MM.1S (cell line): ENCODE measurements at regions not wholly inside any gene's neighbourhood (a gene's known extent, or its start where the extent isn't known, plus 50 kb on each side); places are given as distances from the start of the nearest gene placed in this dataset.
"Not testable (repeated sequence)": the region's sequence is repeated elsewhere in the genome, so short reads cannot be mapped to it uniquely, and the experiment has no call there.

Experiments
- DNase-seq: peaks from one replicate; pipeline ENCODE4 v3.0.0-alpha.2; 2015
- H2AFZ ChIP-seq: fragments of 300-600 bp; sonication (generic); 2 replicates; pipeline ENCODE4 v1.6.0; 2016; ENCODE audit warnings: antibody characterized with exemption, low read length
- H3F3A ChIP-seq: fragments of 300-600 bp; sonication (generic); 2 replicates; pipeline ENCODE4 v1.6.1; 2016; ENCODE audit warnings: mild to moderate bottlenecking, antibody characterized with exemption, low read length, moderate library complexity, mixed read lengths; ENCODE audit not compliant: insufficient read depth
- H3K27ac ChIP-seq: fragments of 300-600 bp; sonication (generic); 2 replicates; pipeline ENCODE4 v1.5.1; 2016; ENCODE audit warnings: mild to moderate bottlenecking, low read length
- H3K27me3 ChIP-seq: fragments of 300-600 bp; sonication (generic); replicated peaks from 2 replicates; pipeline ENCODE4 v1.6.0; 2016; ENCODE audit warnings: low read length; ENCODE audit not compliant: insufficient read depth
- H3K36me3 ChIP-seq: fragments of 300-600 bp; sonication (generic); replicated peaks from 2 replicates; pipeline ENCODE4 v1.6.1; 2016; ENCODE audit warnings: mild to moderate bottlenecking, low read length, mixed read lengths; ENCODE audit not compliant: insufficient read depth
- H3K4me1 ChIP-seq: fragments of 300-600 bp; sonication (generic); 2 replicates; pipeline ENCODE4 v1.6.1; 2016; ENCODE audit warnings: low read length, mixed read lengths
- H3K4me2 ChIP-seq: fragments of 300-600 bp; sonication (generic); 2 replicates; pipeline ENCODE4 v1.6.0; 2016; ENCODE audit warnings: low read depth, low read length
- H3K4me3 ChIP-seq: fragments of 300-600 bp; sonication (generic); 2 replicates; pipeline ENCODE4 v1.5.1; 2016; ENCODE audit warnings: low read length, mixed read lengths
- H3K79me2 ChIP-seq: fragments of 300-600 bp; sonication (generic); 2 replicates; pipeline ENCODE4 v1.6.1; 2016; ENCODE audit warnings: mixed run types, low read length, mixed read lengths
- H3K9ac ChIP-seq: fragments of 300-600 bp; sonication (generic); 2 replicates; pipeline ENCODE4 v1.6.1; 2016; ENCODE audit warnings: low read length, mixed read lengths
- H3K9me2 ChIP-seq: fragments of 300-600 bp; sonication (generic); replicated peaks from 2 replicates; pipeline ENCODE4 v1.6.1; 2016; ENCODE audit warnings: mild to moderate bottlenecking, low read length, mixed read lengths; ENCODE audit not compliant: insufficient read depth
- H3K9me3 ChIP-seq: fragments of 300-600 bp; sonication (generic); replicated peaks from 2 replicates; pipeline ENCODE4 v1.6.1; 2016; ENCODE audit warnings: mild to moderate bottlenecking, low read length, mixed read lengths; ENCODE audit not compliant: insufficient read depth
- H4K20me1 ChIP-seq: fragments of 300-600 bp; sonication (generic); 2 replicates; pipeline ENCODE4 v1.6.1; 2016; ENCODE audit warnings: mild to moderate bottlenecking, low read length, moderate library complexity, mixed read lengths; ENCODE audit not compliant: insufficient read depth
- CTCF ChIP-seq: fragments of 300-600 bp; sonication (generic); IDR thresholded peaks from 2 replicates; pipeline ENCODE4 v1.5.1; 2016; ENCODE audit warnings: antibody characterized with exemption, low read length, mixed read lengths
- EZH2 ChIP-seq: fragments of 300-600 bp; sonication (generic); optimal IDR thresholded peaks from 2 replicates; pipeline ENCODE3; 2017; ENCODE audit warnings: low read depth, mild to moderate bottlenecking, antibody characterized with exemption, low read length, mixed read lengths
- EZH2phosphoT487 ChIP-seq: fragments of 300-600 bp; sonication (generic); IDR thresholded peaks from 2 replicates; pipeline ENCODE4 v1.6.1; 2018; ENCODE audit warnings: antibody characterized with exemption, low read length

DNA sequence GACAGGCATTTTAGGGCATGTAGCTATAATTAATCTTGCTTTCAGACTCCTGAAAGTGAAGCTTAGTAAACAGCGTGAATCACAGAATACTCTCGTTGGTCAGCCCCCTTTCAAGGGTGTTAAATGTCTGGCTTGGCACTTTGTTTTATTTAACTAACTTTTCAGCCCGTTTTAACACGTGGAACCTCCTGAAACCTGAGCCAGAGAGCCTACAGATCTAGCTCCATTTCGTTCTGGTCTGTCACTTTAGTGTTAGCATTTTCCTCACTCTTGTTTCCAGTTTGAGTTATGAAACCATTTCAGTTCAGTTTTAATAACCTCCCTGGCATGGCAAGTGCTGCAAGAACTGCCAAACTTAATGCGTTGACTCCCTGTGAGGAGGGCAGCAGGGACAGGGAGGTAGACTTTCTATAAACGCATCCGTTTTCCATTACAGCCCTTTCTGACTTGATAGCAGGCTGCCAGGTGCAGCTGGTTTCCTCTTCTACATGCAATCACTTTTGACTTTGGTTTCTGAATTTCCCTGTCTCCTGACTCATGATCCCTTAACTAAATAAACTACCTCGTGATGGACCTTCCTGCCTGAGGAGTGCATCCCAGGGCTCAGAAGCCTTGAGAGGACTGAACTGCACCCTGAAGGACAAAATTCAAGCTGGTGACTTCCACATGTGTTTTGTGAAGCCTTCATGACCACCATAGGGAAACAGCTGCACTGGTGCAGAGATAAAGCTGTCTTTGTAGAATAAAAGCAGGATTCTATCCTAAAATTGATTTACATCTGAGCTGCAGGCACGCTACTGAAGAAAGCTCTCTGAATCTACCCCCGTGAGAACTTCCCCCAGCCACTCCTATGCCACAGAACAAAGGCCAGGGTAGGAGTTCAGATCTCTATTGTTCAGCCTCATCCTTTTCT lies 192.6 kb downstream of the DLEU7 start:
- TF ChIP-seq EZH2 (no peak), EZH2phosphoT487 (no peak), CTCF (no peak)
- Histone ChIP-seq H2AFZ (peak overlapping the region; percentile 38; the same call in 1 of the 2 replicates), H3K9me2 (no peaks in the 10 kb centered on the region), H3K4me2 (peak overlapping the region; percentile 74), H3K79me2 (no peaks in the 10 kb centered on the region), H3K4me3 (0 out of 2 replicates have a peak overlapping the region, but pooled peaks have one; percentile 22), H3F3A (peaks cover 12% of the 10 kb centered on the region), H3K9me3 (no peaks in the 10 kb centered on the region), H3K27ac (peak overlapping the region; percentile 72; the same call in 1 of the 2 replicates), H3K27me3 (no peaks in the 10 kb centered on the region), H3K9ac (0 out of 2 replicates have a peak overlapping the region, but pooled peaks have one; percentile 26), H3K36me3 (no peaks in the 10 kb centered on the region), H4K20me1 (no peaks in the 10 kb centered on the region), H3K4me1 (peaks cover 18% of the 10 kb centered on the region)
- DNase-seq, result peak; percentile 34

- Histone ChIP-seq H4K20me1 (no peaks in the 10 kb centered on the region), H3K4me3 (no peak overlapping the region), H3K4me2 (no peak overlapping the region), H3K79me2 (no peaks in the 10 kb centered on the region), H3K27ac (no peak overlapping the region), H3K36me3 (no peaks in the 10 kb centered on the region), H3K27me3 (no peaks in the 10 kb centered on the region), H3F3A (peaks cover 12% of the 10 kb centered on the region), H3K9me3 (no peaks in the 10 kb centered on the region), H2AFZ (no peak overlapping the region), H3K4me1 (peaks cover 18% of the 10 kb centered on the region), H3K9me2 (no peaks in the 10 kb centered on the region), H3K9ac (no peak overlapping the region)
- DNase-seq, result no peak
- no peak for TF ChIP-seq EZH2phosphoT487
- TF ChIP-seq CTCF, result no peak
- no peak for TF ChIP-seq EZH2
Measured at GRCh38 chr13:50651922-50652321, 191.6 kb downstream of the DLEU7 start.

GRCh38 chr13:50654331-50654730 lies 189.2 kb downstream of the DLEU7 start:
- Histone ChIP-seq H3K27me3 (no peaks in the 10 kb centered on the region), H2AFZ (no peak overlapping the region), H3K4me3 (no peak overlapping the region), H3K9ac (no peak overlapping the region), H3K79me2 (no peaks in the 10 kb centered on the region), H3K36me3 (no peaks in the 10 kb centered on the region), H3F3A (peaks cover 12% of the 10 kb centered on the region), H3K9me3 (no peaks in the 10 kb centered on the region), H3K9me2 (no peaks in the 10 kb centered on the region), H3K4me1 (peaks cover 18% of the 10 kb centered on the region), H4K20me1 (no peaks in the 10 kb centered on the region), H3K27ac (no peak overlapping the region), H3K4me2 (no peak overlapping the region)
- DNase-seq, result no peak
- TF ChIP-seq EZH2phosphoT487 (no peak), CTCF (no peak), EZH2 (no peak)

- not testable (repeated sequence) for DNase-seq, H3K9me2 ChIP-seq
Measured at GRCh38 chr13:50661881-50662280, 181.6 kb downstream of the DLEU7 start.

More at GRCh38 chr13:50661881-50662280, 181.6 kb downstream of the DLEU7 start:
- H3K9ac ChIP-seq, H3K4me2 ChIP-seq, H4K20me1 ChIP-seq, H3K4me3 ChIP-seq, H3K27ac ChIP-seq, H3K79me2 ChIP-seq, H3K9me3 ChIP-seq, H3K4me1 ChIP-seq, H3K27me3 ChIP-seq, H2AFZ ChIP-seq, H3F3A ChIP-seq, H3K36me3 ChIP-seq: not testable (repeated sequence)
